Fibroblast of skin of right quadriceps (primary cell): ENCODE measurements at regions not wholly inside any gene's neighbourhood (a gene's known extent, or its start where the extent isn't known, plus 50 kb on each side); places are given as distances from the start of the nearest gene placed in this dataset.

ENCODE experiments used
- DNase-seq: peaks from one replicate; pipeline ENCODE4 v3.0.0-alpha.2; 2013

GRCh38 chr16:9481747-9482730, 390.6 kb downstream of the HAPSTR1 start:
- no peak for DNase-seq

DNA sequence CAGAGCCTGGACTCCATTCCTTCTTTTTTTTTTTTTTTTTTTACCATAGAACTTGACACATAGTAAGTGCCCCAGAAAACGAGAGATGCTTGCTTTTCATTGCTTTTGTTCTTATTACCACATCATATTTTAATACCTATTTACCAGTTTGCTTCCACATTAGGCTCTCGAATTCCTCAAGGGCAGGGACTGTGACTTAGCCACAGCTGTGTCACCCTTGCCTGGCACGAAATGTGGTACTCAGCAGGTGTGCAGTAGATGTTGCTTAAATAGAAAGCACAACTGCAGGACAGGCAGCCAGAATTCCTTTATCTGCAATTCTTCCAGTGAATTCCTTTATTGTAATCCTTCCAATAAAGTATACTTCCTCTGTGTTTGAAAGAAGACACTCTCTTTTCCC, 393.0 kb downstream of the HAPSTR1 start:
- DNase-seq: no peak

- no peak for DNase-seq
Measured at GRCh38 chr16:9484881-9485280, 393.4 kb downstream of the HAPSTR1 start.

DNA sequence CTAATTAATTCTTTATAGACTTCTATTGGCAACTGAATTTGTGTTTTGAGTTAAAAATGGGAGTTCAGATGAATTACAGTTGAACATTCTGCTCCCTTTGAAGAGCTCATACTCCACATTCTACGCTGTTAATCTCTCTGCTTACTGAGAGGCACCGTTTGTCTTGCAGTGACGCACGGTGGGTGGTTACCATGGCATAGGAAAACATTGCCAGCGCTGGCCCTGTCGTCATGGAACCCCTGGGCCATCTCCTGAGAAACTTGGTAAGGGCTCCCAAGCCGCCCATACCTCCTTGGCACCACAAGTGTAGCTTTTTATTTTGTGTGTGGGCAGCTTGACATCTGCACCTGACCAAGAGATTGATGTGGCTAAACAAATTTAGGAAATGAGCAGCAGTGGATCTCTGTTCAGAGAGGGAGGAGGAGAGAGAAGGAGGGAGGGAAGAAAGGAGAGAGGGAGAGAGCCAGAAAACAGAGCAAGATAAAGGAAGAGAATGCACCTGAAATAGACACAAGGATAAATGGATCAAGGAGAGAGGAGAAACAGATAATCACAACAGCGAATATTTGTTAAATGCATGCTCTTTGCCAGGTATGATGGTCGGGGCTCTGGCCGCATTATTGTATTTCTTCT, 398.5 kb downstream of the HAPSTR1 start:
- no peak for DNase-seq

DNA sequence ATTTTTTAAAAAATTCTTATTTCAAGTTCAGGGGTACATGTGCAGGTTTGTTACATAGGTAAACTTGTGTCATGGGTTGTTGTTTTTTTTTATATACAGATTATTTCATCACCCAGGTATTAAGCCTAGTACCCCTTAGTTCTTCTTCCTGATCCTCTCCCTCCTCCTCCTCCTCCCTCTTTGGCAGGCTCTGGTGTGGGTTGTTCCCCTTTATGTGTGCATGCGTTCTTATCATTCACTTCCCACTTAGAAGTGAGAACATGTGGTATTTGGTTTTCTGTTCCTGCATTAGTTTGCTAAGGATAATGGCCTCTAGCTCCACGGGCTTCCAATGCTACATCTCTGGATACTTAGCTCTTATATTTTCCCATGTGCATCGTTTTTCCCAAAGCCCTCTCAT, 404.4 kb downstream of the HAPSTR1 start:
- no peak for DNase-seq

DNA sequence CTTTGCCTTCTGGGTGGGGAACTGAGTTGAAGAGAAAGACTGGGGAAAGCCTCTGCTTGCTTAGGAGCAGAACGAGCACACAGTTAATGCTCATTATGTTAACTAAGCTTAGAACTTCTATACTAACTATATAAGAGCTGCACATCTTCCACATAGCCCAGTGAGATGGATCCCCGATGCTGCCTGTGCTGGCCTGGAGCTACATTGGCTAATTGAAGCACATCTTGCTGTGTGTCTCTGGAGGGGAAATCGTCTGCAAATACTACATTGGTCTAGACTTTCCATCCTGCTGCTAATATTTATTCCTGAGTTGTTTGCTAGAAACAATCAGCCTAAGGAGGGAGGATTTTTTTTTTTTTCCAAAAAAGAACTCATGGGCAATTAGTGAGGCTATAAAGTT, 406.3 kb downstream of the HAPSTR1 start:
- no peak for DNase-seq

GRCh38 chr16:9499941-9500593, 408.6 kb downstream of the HAPSTR1 start:
- no peak for DNase-seq

- no peak for DNase-seq
Measured at GRCh38 chr16:9500872-9501271, 409.4 kb downstream of the HAPSTR1 start.

- DNase-seq: no peak
Measured at GRCh38 chr16:9503251-9503984, 412.0 kb downstream of the HAPSTR1 start.

DNA sequence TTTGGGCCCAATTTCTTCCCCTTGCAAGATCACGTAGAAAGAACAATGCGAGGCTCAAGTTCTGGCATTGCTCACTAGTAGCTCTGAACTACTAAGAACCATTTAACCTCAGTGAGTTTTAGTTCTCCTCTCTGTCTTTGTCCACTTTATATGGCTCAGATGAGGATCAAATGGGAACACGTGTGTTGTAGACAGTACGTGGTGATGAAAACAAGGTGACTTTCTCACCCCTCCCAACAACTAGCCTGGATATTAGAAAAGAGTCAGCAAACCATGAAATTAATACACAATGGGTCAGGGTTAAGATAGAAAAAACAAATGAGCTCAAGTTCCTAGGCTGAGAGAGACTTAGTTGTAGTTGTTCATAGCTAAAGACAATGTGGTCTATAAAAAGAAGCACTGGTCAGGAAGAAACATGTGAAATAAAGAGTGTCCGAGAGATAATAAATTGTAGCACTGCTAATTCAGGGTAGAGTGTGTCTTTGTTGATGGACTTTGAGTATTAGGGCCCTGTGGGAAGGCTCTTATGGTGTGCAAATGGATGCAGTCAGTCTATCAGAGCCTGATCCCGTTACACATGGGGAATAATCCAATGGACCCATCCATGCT, 417.0 kb downstream of the HAPSTR1 start:
- no peak for DNase-seq

GRCh38 chr16:9509663-9510062, 418.2 kb downstream of the HAPSTR1 start:
- no peak for DNase-seq

DNA sequence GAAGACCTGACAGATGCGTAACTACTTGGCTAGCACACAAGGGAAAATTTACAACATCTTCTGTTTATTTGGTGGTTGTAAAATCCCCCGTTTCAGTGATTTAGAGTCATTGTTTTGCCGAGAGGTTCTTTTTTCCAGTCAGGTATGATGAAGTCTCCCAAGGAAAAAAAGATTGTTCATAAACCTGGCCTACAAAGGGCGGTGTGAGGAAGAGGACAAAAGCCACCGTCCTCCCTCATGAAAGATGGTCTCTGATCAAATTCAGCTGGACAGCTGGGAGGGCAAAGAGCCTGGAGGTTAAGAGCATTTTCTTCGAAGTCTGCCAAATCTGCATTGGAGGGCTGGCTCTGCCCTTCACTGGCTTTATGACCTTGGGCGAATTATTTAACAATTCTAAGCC, 419.9 kb downstream of the HAPSTR1 start:
- no peak for DNase-seq

GRCh38 chr16:9516444-9516843, 425.0 kb downstream of the HAPSTR1 start:
- DNase-seq: no peak

DNA sequence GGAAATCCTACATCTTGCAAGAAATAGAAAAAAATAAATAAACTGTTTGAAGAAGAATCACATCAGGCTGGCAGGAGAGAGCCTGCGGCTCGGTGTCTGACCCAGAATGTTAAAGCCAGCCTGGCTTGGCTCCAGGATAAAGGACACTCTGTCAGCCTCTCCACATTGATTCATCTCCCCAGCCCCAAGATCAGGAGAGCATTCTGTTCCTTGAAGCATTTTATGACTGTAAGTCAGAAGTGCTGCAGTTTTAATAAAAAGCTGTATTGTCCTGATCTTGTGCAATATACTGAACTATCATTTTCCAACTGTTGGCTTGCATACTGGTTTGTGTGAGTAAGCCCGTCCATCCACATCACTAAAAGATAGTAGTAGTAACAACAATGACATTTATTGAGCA, 426.6 kb downstream of the HAPSTR1 start:
- DNase-seq: no peak

DNA sequence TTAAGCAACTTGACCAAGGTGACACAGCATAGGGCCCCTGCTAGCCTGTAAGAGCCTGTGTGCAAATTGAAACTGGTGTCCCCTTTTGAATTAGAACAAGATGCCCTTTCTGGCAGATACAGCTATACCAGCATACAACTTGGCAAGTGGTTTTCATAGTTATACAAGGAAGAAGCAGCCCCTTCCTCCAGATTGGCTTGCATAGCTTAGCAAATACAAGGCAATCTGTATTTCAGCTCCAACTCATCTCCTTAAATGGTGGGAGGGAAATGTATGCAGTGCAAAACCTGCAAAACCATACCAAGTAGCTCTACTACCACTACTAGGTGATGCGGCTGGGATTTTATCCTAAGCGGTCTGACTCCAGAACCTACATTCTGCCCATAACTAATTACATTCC, 427.1 kb downstream of the HAPSTR1 start:
- no peak for DNase-seq

DNA sequence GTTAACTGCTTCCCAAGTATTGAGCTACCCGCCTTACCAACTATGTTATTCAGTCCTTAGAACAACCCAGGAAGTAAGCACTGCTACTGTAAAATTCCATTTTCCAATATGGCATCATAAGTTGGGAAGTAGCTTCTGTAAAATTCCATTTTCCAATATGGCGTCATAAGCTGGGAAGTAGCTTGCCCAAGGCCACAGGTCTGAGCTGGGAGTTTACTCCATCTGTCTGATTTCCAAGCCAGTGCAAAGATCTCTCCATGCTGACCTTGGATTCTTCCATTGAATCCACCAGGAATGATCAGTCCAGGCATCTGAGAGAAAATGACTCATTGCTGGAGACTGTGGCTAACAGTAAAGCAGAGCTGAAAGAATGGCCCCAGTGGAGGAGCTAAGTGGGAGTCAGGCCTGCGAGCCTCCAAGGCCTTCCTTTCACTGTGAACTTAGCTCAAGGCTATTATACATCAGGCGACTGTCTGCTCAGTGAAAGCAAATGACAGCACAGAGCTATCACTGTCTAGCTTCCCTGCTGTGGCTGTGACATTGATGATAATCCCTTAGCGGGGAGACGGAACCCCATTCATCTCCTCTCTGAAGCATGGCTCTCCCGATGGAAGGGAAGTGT, 430.4 kb downstream of the HAPSTR1 start:
- DNase-seq: no peak

GRCh38 chr16:9522614-9523013, 431.2 kb downstream of the HAPSTR1 start:
- no peak for DNase-seq

DNA sequence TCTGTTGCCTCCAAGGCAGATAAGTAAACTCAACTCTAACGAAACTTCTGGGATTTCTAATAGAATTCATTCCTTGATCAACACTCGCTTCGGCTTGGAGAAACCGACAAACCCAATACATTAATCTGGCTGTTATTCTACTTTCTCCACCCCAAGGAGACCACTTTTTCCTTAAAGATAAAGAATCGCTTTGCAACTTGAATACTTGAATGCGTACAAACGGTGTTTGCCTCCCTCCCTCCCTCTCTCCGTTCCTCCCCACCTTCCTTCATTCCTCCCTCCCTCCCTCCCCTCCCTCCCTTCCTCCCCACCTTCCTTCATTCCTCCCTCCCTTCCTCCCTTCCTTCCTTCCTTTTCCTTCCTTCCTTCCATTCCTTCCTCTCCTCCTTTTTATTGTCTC, 432.6 kb downstream of the HAPSTR1 start:
- no peak for DNase-seq

DNA sequence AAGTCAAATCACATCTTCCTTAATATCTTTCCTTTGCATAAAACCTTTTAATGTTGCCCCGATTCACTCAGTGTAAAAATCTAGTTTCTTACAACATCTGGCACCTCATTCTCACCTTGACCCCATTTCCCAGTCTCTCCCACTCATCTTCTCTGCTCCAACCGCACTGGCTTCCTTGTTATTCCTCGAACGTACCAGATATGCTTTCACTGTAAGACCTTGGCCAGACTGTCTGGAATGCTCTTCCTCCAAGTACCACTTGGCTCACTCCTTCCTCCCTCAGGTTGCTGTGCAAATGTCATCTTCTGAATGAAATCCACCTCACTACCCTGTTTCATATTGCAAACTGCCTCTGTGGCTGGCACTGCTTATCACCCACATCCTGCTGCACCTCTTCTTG, 433.6 kb downstream of the HAPSTR1 start:
- no peak for DNase-seq

DNA sequence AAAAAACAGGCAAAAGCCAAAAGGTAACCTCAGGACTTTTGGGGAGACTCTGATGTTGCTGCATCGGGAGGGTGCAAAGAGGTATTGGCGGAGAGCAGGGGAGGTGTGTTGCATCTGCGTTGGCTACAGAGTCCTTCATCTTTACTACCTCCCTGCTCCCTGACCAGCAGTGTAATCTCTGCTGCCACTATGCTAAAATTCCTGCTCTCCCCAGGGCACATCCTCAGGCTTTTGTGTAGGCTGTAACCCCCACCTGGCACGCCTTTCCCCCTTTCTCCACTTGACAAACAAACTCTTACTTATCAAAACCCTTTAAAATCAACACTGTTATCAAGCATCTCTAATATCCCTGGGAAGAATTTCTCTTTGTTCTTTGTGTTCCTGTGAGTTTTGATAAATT, 435.3 kb downstream of the HAPSTR1 start:
- no peak for DNase-seq

DNA sequence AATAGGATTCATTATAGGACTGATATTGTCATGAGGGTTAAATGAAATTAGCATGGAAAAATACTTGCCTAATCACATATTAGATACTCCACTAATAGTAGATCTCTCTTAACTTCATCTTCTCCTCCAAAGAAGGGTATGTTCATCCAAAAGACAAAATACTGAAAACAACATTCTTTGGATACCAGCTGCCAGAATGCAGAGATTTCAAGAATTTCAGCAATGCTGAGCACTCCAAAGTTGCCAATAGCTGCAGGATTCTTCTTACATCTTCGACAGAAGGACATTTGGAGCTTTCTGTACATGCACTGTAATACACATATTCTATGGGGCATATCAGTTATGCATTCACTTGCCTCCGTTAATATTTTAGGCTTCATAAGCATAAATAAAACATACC, 436.5 kb downstream of the HAPSTR1 start:
- DNase-seq: no peak

DNA sequence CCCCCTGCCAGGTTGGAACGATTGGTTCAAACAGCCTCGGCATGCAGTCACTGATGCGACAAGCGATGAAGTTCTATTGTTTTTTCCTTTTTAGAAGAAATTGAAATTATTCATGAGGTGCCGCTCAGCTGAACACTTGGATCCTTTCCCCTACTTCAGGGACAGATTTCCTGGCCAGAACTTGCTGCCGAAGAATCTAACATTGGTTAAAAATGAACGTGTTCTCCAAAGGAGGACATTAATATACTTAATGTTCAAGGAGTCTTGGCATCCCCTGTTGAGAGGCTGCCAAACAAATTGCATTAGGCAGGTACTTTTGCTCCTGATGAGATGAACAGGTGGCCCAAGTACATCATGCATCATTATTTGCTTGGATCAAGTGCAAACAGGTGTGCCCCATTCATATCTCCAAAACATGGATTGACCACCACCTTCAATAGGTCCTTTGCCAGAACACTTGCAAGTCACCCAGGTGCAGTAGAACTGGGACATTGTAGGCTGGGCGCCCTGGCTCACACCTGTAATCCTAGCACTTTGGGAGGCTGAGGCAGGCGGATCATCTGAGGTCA, 437.2 kb downstream of the HAPSTR1 start:
- no peak for DNase-seq
